HS-27A (cell line): ENCODE measurements at regions not wholly inside any gene's neighbourhood (a gene's known extent, or its start where the extent isn't known, plus 50 kb on each side); places are given as distances from the start of the nearest gene placed in this dataset.

Source experiments
- DNase-seq: peaks from one replicate; pipeline ENCODE4 v3.0.0-alpha.2; 2012; ENCODE audit warnings: low read depth, missing footprints

DNA sequence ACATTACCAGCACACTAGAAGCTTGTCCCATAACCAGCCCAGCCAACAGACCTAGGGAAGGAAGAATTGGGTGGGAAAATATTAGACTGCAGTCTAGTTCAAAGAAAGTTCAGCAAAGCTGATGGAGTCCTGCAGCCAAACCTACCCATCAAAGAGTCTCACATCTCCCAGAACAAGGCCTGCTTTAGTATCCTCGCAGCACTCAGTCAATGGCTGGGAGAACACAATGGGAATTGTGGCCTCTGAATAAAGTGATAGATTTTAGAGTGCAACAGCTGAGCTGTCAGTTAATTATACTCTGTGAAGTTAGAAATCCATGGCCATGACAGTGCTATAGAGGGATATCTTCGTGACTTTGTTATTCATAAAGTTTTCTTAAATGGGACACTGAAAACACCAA is 207.2 kb upstream of the NAALADL2 start:
- DNase-seq = no peak

DNA sequence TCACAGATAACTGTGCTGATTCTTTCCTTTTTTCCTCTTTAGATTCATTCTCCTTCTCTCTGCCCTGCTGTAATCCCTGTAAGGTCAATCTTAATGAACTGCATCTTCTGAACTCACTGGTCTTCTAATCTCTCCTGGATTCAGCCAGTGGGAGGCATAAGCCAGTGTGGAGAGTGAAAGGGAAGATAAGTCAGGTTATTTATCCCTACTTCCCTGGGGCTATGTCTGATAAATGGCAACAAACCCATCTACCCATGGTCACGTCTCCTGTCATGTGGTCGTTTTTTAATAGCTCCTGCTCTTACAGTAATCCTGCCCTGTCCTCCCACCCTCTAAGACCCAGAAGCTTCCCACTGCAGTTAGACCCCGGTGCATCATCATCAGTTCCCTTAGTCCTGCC is 199.6 kb upstream of the NAALADL2 start:
- no peak for DNase-seq

DNA sequence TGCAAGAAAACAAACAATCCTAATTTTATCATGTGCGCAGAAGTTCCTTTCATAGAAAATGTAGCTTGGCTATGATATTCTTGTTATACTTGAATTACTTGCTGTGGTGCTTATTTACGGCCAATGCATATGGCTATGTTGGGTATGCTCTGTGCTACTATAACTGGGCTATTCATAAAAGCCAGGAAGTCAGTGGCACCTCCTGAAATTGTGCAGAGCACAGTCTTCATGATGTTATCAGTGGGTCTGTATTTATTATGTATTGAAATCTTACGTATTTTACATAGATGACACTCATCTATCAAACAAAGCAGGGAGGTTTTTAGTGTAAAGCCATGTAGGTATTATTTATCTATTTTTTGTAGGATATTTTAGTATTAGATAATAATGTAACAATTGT is 196.5 kb upstream of the NAALADL2 start:
- no peak for DNase-seq

DNA sequence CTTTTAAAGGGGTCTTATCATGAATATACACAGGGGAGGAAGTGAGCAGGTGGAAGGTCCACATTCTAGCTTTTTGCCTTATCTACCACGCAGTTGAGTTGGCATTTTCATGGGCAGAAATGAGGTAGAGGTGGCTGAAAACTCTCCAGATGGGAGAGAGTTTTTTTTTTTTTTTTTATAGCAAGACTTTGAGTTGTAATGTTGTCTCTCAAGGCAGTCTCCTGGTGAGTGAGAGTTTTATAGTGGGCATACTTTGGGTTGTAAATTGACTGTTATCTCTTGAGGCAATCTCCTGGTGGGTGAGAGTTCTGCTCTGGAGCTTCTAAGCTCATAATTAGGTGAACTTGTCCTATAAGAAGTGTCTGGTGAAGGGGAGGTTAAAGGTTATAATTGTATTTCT is 191.7 kb upstream of the NAALADL2 start:
- no peak for DNase-seq

DNA sequence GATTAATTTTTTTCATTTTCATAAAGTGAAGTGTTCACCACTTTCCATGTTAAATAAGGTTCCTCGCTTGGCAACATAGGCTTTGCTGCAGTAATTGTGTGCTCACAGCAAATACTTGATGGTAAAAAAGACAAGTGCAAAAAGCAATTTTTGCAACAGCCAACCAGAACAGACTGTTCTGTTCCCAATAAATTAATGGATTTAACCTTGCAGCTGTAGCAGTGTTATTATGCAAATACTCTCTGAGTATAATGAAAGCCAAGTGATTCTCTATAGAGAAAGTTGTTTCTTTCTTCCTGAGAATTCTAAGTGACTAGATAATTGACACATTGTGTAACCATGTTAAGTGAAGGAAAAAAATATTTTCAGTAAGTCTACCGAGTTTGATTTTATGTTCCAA is 183.7 kb upstream of the NAALADL2 start:
- DNase-seq = no peak

DNA sequence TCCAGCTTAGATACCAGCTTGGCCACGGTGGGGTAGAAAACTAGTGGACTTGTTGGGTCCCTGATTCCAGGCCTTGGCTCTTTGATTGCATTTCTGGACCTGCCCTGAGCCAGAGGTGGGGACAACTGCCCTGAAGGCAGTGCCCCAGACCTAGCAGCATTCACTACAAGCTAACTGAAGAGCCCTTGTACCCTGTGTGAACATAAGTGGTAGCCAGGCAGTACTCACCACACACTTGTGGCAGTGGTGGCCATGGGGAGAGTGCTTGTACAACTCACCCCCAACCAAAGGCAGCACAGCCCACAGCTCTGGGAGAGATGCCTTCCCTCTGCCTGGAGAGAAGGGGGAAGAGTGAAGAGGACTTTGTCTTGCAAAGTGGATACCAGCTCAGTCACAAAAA is 177.3 kb upstream of the NAALADL2 start:
- no peak for DNase-seq

DNA sequence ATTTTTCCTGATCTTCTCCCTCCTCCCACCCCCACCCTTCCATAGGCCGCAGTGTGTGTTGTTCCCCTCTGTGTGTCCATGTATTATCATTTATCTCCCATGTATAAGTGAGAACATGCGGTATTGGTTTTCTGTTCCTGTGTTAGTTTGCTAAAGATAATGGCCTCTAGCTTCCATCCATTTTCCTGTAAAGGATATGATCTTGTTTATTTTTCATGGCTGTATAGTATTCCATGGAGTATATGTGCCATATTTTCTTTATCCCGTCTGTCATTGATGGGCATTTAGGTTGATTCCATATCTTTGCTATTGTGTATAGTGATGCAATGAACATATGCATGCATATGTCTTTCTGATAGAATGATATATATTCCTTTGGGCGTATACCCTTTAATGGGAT is 173.3 kb upstream of the NAALADL2 start:
- no peak for DNase-seq

DNA sequence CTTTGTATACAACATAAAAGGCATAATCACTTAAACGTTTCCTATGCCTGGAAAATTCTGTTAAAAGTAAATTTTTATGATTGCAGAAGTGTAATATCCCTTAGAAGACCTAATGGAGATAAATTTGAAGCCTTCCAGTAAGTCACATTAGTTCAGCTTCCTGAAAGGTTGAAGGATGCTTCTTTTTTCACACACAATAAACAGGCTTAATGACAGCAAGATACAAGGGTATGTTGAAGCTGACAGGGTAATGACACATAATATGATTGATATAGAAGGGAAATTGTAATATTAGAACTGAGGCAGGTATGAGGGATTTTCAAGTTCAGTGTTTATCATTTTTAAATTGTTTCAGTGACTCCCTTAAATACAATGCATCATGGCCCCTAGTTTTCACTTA is 161.8 kb upstream of the NAALADL2 start:
- no peak for DNase-seq

DNA sequence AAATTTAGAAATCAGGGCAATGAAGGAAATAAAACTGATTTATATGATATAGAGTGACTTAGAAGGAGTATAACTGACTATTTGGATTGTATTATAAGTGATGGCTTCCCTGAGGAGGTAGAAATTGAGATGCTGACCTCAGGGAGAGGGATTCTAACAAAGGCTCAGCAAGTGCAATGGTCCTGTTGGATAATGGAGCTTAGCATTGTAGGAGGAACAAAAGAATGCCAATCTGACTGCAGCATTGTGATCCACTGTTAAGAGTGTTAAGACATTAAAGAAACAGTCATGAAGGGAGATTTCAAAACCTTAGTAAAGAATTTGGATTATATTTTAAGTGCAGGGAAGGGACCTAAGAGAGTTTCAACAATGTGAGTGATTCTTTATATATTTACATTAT is 158.4 kb upstream of the NAALADL2 start:
- DNase-seq = no peak

DNA sequence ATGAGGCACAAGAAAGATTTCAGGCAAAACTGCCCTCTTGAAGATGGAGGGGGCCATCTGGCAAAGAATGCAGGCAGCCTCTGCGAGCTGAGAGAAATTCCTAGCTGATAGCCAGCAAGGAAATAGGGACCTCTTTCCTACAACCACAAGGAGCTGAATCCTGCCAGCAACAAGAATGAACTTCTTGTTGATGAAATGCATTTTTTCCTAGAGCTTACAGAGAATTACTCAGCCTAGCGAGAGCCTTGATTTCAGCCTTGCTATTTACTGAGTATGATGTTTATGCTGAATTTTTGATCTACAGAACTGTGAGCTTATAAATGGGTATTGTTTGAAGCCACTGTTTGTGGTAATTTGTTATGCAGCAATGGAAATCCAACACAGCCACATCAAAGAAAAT is 148.5 kb upstream of the NAALADL2 start:
- DNase-seq = no peak

DNA sequence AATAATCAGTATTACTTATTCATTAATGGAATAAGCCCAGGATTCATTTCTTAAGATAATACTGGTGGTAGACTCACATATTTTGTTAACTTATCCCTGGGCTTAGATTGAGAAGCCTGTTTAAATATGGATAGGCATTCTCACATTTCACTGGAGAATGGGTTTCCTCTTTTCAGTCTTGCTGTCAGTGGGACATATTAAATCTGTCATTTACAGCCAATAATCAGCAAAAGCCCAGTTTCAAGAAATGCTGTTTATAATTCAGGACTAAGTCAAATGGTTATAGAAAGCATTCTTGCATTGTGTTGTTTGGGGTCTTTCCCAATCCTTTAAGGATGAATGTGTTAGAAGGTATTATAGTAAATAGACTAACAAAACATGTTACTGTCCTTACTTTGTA is 143.7 kb upstream of the NAALADL2 start:
- DNase-seq = no peak

DNA sequence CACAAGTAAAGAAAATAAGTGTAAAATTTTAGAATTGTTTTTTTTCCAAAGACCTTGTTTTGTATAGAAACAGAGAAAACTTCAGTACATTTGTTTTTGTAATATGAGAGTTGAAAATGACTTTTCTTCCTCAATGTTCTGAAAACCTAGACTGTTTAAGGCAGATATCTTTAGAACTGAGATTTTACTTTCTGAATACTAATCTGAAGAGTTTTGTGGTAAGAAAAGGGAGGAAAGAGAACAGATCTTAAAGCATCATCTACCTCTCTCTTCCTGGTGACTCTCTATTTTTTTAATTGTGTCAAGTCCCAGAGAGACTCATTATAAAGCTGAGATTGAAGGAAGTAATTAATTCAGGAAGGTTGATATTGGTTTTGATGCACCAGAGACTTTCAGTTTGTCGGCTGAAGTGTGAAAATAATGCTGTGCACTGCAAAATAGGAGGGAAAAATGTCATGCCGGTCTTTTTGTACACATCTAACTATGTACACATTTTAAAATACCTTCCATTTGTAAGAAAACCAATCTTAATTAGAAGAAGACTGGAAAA is 142.1 kb upstream of the NAALADL2 start:
- no peak for DNase-seq

DNA sequence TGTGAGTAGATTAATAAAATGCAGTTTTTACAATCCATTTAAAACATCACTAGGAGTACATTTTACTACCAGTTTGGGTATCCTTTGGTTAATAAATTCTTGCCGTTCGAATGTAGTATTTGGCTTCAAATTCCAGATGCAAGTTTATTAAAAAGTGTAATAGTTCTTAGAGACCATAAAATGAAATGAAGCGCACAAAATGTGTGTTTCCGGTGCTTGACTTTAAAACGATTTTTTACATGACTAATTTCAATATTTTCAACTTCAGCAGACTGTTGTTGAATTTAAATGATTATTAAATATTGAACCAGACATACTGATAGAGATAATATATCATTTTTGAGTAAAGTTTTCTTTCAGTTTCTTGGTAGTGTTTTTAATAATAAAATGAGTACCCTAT is 138.4 kb upstream of the NAALADL2 start:
- DNase-seq = no peak

DNA sequence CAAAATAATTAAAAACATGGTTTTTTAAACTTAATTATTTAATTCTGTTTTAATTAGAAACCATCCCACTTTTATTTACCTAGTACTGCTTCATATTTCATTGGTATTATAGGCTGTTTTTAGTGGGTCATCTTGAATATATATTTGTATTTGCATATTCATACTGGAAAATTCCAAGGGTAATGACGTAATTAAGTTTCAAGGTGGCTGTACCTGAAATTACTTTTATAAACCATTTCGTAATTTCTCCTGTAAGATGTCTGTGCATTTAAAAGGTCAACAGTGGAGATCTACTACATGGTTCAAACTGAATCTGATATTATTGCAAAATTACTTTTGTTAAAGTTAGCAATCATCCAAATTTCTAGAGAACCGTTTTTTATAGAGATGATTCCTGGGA is 133.8 kb upstream of the NAALADL2 start:
- no peak for DNase-seq

DNA sequence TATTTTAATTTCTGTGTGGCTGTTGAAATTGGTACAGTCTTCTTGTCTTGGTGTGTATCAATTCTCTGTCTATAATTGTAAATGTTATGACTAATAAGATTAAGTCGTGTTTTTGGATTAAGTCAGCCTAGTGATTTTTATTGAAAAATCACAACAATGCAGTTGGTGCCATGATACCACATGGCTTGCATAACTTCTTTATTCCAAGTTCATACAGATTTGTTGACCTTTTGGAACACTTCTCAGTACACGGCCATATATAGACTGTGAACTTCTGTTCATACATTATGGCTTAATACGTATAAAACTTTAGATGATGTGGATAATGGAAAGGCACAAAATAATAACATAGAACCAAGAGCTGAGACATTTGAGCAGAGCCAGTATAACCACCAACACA is 121.2 kb upstream of the NAALADL2 start:
- no peak for DNase-seq

DNA sequence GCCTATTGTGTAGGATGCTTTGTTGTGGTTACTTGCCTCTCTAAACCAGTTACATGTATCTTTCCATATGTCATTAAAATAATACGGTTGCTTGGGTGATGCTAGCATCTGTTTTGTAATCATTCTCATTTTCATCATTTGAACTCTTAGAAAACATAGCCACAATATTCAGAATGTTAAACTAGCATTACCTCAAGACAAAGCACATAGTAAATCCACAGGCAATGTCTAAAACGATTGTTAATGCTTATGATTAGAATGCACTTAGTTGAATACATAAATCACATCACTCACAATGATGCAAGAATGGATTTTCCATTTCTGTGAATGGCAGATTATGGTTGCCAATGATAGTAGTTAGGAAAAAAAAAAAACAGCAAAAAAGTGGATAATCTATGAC is 110.0 kb upstream of the NAALADL2 start:
- no peak for DNase-seq

DNA sequence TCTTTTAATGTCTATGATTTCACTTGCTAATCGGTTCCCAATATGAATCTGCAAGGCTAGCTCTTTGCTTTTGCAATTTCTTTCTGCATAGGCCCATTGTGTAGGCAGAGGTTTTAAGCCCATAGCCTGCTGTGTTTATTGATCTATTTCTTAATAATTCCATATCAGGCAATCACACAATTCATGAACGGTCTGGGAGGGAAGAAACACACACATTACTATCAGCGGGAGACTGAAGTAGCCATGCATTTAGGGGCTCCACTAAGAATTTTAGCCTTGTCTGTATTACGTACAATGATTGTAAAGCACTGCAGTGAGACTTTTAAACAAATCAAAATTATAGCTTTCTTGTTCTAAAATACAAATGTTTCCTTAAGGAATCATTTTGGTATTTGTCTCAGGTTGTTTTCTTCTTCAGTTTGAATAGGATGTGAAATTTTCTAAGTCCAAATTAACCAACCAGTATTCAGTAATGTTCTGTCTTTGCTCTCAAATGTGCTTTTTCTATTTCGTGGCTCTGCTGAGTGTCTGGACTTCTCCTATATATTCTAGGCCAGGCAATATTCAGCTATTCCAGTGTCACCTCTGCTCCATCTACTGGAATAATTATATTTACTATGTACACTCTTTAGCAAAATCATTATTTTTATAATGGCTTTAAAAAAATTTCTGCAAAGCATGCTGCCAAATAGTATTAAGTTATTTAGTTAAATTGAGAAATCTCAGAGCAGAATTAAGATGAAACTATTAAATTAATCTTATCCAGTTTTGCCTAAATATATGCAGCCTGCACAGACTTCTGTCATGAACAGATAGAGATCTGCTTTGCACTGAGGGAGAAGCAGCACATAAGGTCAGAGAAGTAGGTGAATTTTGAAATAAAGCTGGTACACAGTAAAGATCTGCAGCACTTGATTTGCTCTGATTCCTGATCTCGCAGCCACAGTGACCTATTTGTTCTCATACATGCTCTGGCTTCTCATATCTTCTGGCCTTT is 103.0 kb upstream of the NAALADL2 start:
- no peak for DNase-seq

DNA sequence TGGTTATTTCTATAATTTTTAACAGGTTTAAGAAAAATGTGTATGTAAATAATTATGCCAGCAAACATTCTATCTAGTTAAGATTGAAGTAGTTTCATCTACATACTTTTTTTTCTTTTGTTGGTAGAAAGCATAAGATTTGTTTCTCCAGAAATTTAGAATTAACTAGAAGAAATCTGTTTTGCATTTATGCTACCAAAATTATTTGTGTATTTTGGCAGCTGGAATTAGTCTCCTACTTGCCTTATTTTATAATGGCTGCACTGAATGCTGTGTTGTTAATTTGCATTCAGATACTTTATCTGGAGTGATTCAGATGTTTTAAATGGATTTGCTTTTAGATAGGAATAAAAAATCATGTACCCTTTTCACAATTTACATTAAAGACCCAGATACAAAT is 100.2 kb upstream of the NAALADL2 start:
- DNase-seq = no peak

DNA sequence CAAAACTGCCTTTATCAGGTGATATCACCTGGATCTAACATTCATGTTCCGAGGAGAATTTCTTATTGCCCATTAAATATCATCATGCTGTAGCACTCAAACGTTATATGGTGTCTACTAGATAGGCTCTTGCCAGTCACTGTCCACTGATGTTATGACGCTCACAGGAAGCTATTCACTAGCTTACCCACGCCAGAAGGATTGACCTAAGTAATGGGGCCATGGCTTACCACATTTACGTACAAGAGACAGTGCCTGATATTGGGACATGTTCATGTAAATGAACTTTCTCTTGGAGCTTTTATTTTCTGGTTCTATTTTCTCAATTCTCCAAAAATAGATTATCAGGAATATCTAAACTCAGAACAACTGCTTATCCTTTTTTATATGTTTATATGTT is 91.7 kb upstream of the NAALADL2 start:
- DNase-seq = no peak

DNA sequence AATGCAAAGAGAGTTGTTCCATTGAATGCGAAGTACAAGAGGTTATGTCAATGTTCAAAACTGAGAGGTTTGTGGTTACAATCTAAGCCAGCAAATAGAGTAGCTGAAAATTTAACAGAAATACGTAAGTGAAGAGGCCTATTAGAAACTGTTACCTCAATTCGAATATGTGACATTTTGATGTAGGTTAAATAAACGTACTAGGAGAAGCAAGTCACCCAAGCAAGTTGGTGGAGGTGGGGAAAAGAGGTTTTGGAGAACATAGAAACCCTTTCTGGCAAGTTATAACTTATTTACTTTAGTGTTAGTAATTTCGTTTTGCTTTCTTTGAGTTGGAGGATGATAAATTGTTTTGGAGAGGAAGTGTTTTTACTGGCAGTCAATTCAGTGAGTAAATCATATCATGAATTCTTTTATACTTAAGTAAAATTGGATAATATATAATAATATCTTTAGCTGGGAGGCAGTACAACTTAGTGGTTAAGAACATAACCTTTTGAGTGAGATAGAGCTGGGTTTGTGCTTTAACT is 91.2 kb upstream of the NAALADL2 start:
- no peak for DNase-seq

DNA sequence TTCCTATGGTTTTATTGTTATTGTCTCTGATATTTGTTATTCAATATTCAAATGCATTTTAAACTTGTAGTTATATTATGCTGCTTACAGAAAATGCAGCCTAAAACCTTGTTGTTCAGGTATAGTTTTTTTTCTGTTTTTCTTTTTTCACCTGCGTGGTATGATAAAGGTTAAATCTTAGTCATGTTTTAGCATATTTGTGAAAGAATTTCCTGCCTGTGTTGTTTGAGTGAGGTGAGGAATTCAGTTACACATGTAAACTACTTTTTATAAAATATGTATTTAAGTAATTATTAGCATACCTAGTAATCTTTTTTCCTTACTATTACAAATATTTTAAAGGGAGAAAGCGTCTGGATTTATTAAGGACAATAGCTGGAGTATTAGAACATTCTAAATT is 90.0 kb upstream of the NAALADL2 start:
- no peak for DNase-seq

DNA sequence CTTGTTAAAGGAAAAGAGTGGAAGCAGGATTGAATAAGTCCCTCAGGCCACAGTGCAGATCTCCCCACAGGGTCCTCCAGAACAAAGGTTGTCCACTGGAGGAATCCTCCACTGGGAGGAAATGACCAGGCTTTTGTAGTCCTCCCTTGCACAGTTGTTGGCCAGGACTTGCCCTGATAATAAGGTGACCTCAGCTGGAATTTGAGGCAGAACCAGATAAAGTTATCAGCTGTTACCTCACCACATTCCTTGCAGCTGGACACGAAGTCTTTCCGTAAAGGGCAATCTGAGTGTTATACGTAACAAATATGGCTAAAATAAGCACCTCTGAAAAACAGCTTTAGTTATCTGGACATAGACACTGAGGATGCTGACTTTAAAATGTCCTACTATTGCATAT is 83.5 kb upstream of the NAALADL2 start:
- DNase-seq = no peak

DNA sequence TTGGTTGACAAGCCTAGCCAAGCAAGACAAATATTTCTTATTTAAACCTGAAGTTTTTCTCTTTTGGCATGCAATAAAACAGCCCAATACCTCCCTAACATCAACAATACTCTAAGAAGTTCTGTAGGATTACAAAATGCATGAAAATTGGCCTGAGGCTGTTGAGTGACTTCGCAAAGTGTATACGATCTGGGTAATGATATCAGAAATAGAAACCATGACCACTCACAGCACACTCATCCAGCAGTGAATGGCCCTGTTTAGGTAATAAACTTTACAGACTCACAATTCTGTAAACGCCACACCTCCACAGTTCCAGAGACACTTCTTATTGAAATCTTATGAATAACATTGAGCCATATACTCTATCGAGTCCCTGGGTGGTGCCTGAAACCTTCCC is 83.0 kb upstream of the NAALADL2 start:
- no peak for DNase-seq

DNA sequence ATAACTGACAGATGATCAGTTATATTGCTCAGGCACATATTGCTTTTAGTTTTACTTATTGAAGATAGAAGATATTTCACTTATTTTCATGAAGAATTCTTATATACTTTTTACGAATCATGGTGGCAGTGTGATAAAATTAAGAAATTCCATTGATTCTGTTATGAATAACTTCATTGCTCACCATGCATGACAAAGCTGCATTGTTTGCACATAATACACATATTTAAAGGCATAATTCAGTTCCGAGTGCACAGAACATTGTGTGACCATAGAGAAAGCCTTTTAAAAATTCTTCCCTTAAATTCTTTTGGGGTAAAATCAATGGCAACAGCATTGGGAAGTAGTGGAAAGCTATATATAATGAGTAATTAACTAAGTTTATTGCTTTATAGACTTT is 82.5 kb upstream of the NAALADL2 start:
- DNase-seq = no peak
